ENCODE measurements at regions not wholly inside any gene's neighbourhood (a gene's known extent, or its start where the extent isn't known, plus 50 kb on each side); places are given as distances from the start of the nearest gene placed in this dataset.

DNA sequence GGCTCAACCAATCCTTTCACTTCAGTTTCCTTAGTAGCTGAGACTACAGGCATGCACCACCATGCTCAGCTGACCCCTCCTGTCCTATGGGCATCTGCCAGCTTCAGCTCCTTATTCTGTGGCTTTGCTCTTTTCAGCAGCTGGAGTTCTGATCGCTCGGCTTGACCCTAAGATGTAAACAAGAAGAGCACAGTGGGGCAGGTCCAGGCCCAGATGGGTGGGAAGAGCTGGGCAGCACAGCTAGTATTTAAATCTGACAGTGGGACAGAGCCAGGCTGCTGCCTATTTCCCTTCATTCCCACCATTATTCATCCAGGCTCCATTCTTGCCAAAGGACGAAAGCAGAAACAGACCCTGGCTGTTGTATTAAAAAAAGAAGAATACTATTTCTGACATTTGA lies 494.9 kb upstream of the PODXL start:
- ATAC-seq (ENCODE audit: low read depth) (no peak), DNase-seq (no peak)
- no peak overlapping the region for H2BK20ac ChIP-seq (ENCODE audit: low read depth, low read length)
- H3K18ac ChIP-seq (ENCODE audit: low read depth, low read length), result no peak overlapping the region
- H2AK9ac ChIP-seq (replicated peaks; ENCODE audit: low read depth, low read length, poor library complexity), result no peak overlapping the region
- no CpG with 5 or more reads among the region's 3 CpGs for WGBS, 2 experiments (ENCODE audit: extremely low coverage in 2 of 2, insufficient read length in 1 of 2)
- H2BK5ac ChIP-seq (ENCODE audit: low read depth, low read length, poor library complexity, severe bottlenecking), result no peak overlapping the region
- no peak overlapping the region for H4K5ac ChIP-seq (ENCODE audit: low read depth, low read length)
- peaks cover 12% of the 10 kb centered on the region for H3K27me3 ChIP-seq (ENCODE audit: control insufficient read depth, insufficient read depth, low read length)
- no peak overlapping the region for H3K14ac ChIP-seq (replicated peaks; ENCODE audit: low read depth, low read length)
- in situ Hi-C loops (cut with MboI; ENCODE audit: low sequenced_read_pairs) (no loop called here), dilution Hi-C loops (cut with HindIII; ENCODE audit: low sequenced_read_pairs, unreplicated experiment) (no loop called here), intact Hi-C loops (cut with micrococcal nuclease) (no loop called here)
- TF ChIP-seq CHD1 (IDR thresholded peaks at IDR 0.05; ENCODE audit: low read depth, low read length) (no peak), RCOR1 (IDR thresholded peaks at IDR 0.05; ENCODE audit: insufficient replicate concordance, low read length) (no peak), BHLHE40 (IDR thresholded peaks at IDR 0.05; ENCODE audit: low read depth, low read length) (no peak), MAFK (IDR thresholded peaks at IDR 0.05; ENCODE audit: low read depth, low read length) (no peak), MXI1 (IDR thresholded peaks at IDR 0.05; ENCODE audit: borderline replicate concordance, low read depth, low read length) (no peak), RAD21 (IDR thresholded peaks at IDR 0.05; ENCODE audit: low read length) (no peak), MAZ (IDR thresholded peaks at IDR 0.05; ENCODE audit: borderline replicate concordance, low read depth, low read length) (no peak), POLR2A (IDR thresholded peaks at IDR 0.05; ENCODE audit: low read depth, low read length) (no peak), SMC3 (IDR thresholded peaks at IDR 0.05; ENCODE audit: low read depth, low read length) (no peak), NFE2L2 (IDR thresholded peaks at IDR 0.05; ENCODE audit: low read depth, low read length) (no peak), RFX5 (IDR thresholded peaks at IDR 0.05; ENCODE audit: low read depth, low read length) (no peak), CEBPB (IDR thresholded peaks at IDR 0.05; ENCODE audit: low read depth, low read length) (no peak), FOS (IDR thresholded peaks at IDR 0.05; ENCODE audit: low read depth, low read length) (no peak)
- TF ChIP-seq, protein P1, sequence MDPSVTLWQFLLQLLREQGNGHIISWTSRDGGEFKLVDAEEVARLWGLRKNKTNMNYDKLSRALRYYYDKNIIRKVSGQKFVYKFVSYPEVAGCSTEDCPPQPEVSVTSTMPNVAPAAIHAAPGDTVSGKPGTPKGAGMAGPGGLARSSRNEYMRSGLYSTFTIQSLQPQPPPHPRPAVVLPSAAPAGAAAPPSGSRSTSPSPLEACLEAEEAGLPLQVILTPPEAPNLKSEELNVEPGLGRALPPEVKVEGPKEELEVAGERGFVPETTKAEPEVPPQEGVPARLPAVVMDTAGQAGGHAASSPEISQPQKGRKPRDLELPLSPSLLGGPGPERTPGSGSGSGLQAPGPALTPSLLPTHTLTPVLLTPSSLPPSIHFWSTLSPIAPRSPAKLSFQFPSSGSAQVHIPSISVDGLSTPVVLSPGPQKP (IDR thresholded peaks at IDR 0.05; ENCODE audit: borderline replicate concordance, low read depth, low read length), result no peak
- TF ChIP-seq, protein P2, sequence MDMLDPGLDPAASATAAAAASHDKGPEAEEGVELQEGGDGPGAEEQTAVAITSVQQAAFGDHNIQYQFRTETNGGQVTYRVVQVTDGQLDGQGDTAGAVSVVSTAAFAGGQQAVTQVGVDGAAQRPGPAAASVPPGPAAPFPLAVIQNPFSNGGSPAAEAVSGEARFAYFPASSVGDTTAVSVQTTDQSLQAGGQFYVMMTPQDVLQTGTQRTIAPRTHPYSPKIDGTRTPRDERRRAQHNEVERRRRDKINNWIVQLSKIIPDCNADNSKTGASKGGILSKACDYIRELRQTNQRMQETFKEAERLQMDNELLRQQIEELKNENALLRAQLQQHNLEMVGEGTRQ (IDR thresholded peaks at IDR 0.05; ENCODE audit: low read depth, low read length), result no peak
- TF ChIP-seq, protein P3, sequence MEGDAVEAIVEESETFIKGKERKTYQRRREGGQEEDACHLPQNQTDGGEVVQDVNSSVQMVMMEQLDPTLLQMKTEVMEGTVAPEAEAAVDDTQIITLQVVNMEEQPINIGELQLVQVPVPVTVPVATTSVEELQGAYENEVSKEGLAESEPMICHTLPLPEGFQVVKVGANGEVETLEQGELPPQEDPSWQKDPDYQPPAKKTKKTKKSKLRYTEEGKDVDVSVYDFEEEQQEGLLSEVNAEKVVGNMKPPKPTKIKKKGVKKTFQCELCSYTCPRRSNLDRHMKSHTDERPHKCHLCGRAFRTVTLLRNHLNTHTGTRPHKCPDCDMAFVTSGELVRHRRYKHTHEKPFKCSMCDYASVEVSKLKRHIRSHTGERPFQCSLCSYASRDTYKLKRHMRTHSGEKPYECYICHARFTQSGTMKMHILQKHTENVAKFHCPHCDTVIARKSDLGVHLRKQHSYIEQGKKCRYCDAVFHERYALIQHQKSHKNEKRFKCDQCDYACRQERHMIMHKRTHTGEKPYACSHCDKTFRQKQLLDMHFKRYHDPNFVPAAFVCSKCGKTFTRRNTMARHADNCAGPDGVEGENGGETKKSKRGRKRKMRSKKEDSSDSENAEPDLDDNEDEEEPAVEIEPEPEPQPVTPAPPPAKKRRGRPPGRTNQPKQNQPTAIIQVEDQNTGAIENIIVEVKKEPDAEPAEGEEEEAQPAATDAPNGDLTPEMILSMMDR (conservative IDR thresholded peaks at IDR 0.05; ENCODE audit: low read depth, low read length), result no peak
- no peak overlapping the region for H3K23ac ChIP-seq (ENCODE audit: low read depth, low read length)
- no peak overlapping the region for H3K4ac ChIP-seq (ENCODE audit: low read depth, low read length)
- no peak overlapping the region for H2BK15ac ChIP-seq (ENCODE audit: low read depth, low read length)
- no peaks in the 10 kb centered on the region for H3K9me1 ChIP-seq (ENCODE audit: insufficient read depth, low read length)
- no peaks in the 10 kb centered on the region for H3K79me1 ChIP-seq (ENCODE audit: low read depth in 1 of 2, low read length in 2 of 2)
- no peak overlapping the region for H4K8ac ChIP-seq (ENCODE audit: low read depth in 2 of 2, low read length in 2 of 2)
- no peak overlapping the region for H2AK5ac ChIP-seq (ENCODE audit: low read depth, low read length)
- no peak overlapping the region for H3K27ac ChIP-seq (ENCODE audit: insufficient read depth, low read length)
- H3K9ac ChIP-seq (ENCODE audit: low read depth, low read length), result no peak overlapping the region
- H2BK120ac ChIP-seq (ENCODE audit: low read depth, low read length), result no peak overlapping the region
- no peak overlapping the region for H3K4me2 ChIP-seq (ENCODE audit: low read depth, low read length)
- BruUV-seq (replicated peaks), result no TSS peak
- H2AFZ ChIP-seq (replicated peaks; ENCODE audit: low read length, poor library complexity), result peak overlapping the region; percentile 23
- CTCF ChIA-PET, result no interaction called here
- no peak overlapping the region for H4K91ac ChIP-seq (ENCODE audit: insufficient read depth, low read depth, low read length)
- H3K36me3 ChIP-seq (ENCODE audit: control insufficient read depth, insufficient read depth, low read length), result no peaks in the 10 kb centered on the region
- H4K20me1 ChIP-seq (ENCODE audit: insufficient read depth, low read length), result no peaks in the 10 kb centered on the region
- no peaks in the 10 kb centered on the region; the same call in 1 of the 2 replicates for H3K4me1 ChIP-seq (ENCODE audit: control insufficient read depth, insufficient read depth, low read length)
- H3K4me3 ChIP-seq (ENCODE audit: insufficient read depth, low read depth, low read length), result no peak overlapping the region
- H3K9me3 ChIP-seq (ENCODE audit: control insufficient read depth, insufficient read depth, low read length), result no peaks in the 10 kb centered on the region
- H3K56ac ChIP-seq (ENCODE audit: extremely low read depth, insufficient read depth, low read length), result no peak overlapping the region
- POLR2A ChIA-PET (ENCODE audit: unreplicated experiment), result no interaction called here

All from IMR-90 (cell line).